HCT116 (cell line): ENCODE measurements at regions not wholly inside any gene's neighbourhood (a gene's known extent, or its start where the extent isn't known, plus 50 kb on each side); places are given as distances from the start of the nearest gene placed in this dataset.

Experiments used
- ATAC-seq: fragments of 200-7000 bp; cut with Tn5 transposase; 2 replicates; pipeline ENCODE4 v1.9.1; 2020; ENCODE audit warnings: mild to moderate bottlenecking, moderate library complexity
- BruUV-seq: library from RNA; stranded (reverse); fragments of 400-500 nt; replicated peaks from 2 replicates; lab custom pipeline; 2021; lab: Mats Ljungman, UMichigan
- CTCF ChIA-PET: fragments of 300-600 bp; sonication (Branson Sonifier 250); formaldehyde crosslinking; loops from one replicate; lab custom pipeline; 2021; ENCODE audit warnings: antibody characterized with exemption; lab: Charles Lee
- POLR2A ChIA-PET: fragments of 300-600, 350-600 bp; sonication (Branson Sonifier 250); formaldehyde crosslinking; loops from one replicate; lab custom pipeline; 2021; ENCODE audit warnings: antibody characterized with exemption; lab: Charles Lee
- RAD21 ChIA-PET, 2 experiments: fragments of 300-600 bp; sonication (Branson Sonifier 250); formaldehyde crosslinking; loops; one replicate each; lab custom pipeline; 2023; ENCODE audit warnings: low total read pairs in 2 of 2; ENCODE audit not compliant: uncharacterized antibody in 2 of 2, unreplicated experiment in 2 of 2, low non-redundant PET in 1 of 2; lab: Charles Lee
- DNase-seq: peaks from one replicate; pipeline ENCODE4 v3.0.0-alpha.2; 2010; ENCODE audit warnings: low read depth, low spot score
- H2AFZ ChIP-seq: fragments of 200-600 bp; shearing (Covaris generic), sonication (generic); 2 replicates; pipeline ENCODE4 v1.6.1; 2017; ENCODE audit warnings: low read depth, mixed run types, mixed read lengths, antibody characterized with exemption, low read length; ENCODE audit not compliant: poor library complexity, severe bottlenecking
- H3K27ac ChIP-seq: 2 replicates; pipeline ENCODE4 v1.5.1; 2012; ENCODE audit warnings: low read depth, low read length
- H3K27me3 ChIP-seq: fragments of 200-600 bp; sonication (generic); 2 replicates; pipeline ENCODE4 v1.6.1; 2016; ENCODE audit warnings: mixed run types, low read length, mixed read lengths; ENCODE audit not compliant: insufficient read depth
- H3K36me3 ChIP-seq, 2 experiments: fragments of 200-500 bp in 1 of 2; fragments of 200-600 bp in 1 of 2; sonication (Bioruptor generic) in 1 of 2; sonication (generic) in 1 of 2; 2 replicates each; pipeline versions ENCODE4 v1.5.1 to v1.6.1; 2014 to 2016; ENCODE audit warnings: low read length in 2 of 2, inconsistent platforms in 1 of 2, mixed read lengths in 1 of 2, mixed run types in 1 of 2; ENCODE audit not compliant: insufficient read depth in 2 of 2, control insufficient read depth in 1 of 2
- H3K4me1 ChIP-seq, 2 experiments: fragments of 200-600 bp in 1 of 2; sonication (generic) in 1 of 2; 2 replicates each; pipeline versions ENCODE4 v1.5.1 to v1.6.1; 2012 to 2017; ENCODE audit warnings: low read length in 2 of 2, inconsistent platforms in 1 of 2, mild to moderate bottlenecking in 1 of 2, mixed read lengths in 1 of 2, mixed run types in 1 of 2, moderate library complexity in 1 of 2; ENCODE audit not compliant: insufficient read depth in 2 of 2, control insufficient read depth in 1 of 2
- H3K4me2 ChIP-seq: fragments of 200-600 bp; sonication (generic); 2 replicates; pipeline ENCODE4 v1.6.1; 2017; ENCODE audit warnings: mixed run types, low read length, mixed read lengths
- H3K4me3 ChIP-seq, 2 experiments: fragments of 200-600 bp in 1 of 2; sonication (generic) in 1 of 2; replicated peaks in 1 of 2; 2 replicates each; pipeline ENCODE4 v1.5.1; 2011 to 2016; ENCODE audit warnings: low read length in 2 of 2, control low read depth in 1 of 2, low read depth in 1 of 2, mild to moderate bottlenecking in 1 of 2, mixed read lengths in 1 of 2, mixed run types in 1 of 2
- H3K79me2 ChIP-seq: fragments of 200-600 bp; sonication (generic); 2 replicates; pipeline ENCODE4 v1.6.1; 2017; ENCODE audit warnings: mild to moderate bottlenecking, mixed run types, low read length, moderate library complexity, mixed read lengths; ENCODE audit not compliant: insufficient read depth
- H3K9ac ChIP-seq: fragments of 200-600 bp; sonication (generic); 2 replicates; pipeline ENCODE4 v1.6.1; 2016; ENCODE audit warnings: low read length, mixed read lengths
- H3K9me2 ChIP-seq: fragments of 200-600 bp; sonication (generic), shearing (Covaris generic); 2 replicates; pipeline ENCODE4 v1.6.1; 2017; ENCODE audit warnings: mixed run types, mild to moderate bottlenecking, moderate library complexity; ENCODE audit not compliant: insufficient read depth
- H3K9me3 ChIP-seq, 2 experiments: fragments of 200-500 bp in 1 of 2; fragments of 200-600 bp in 1 of 2; sonication (Bioruptor generic) in 1 of 2; sonication (generic) in 1 of 2; 2 replicates each; pipeline ENCODE4 v1.6.1; 2014 to 2017; ENCODE audit warnings: low read length in 2 of 2, mixed read lengths in 2 of 2, inconsistent platforms in 1 of 2, low read depth in 1 of 2, mild to moderate bottlenecking in 1 of 2, mixed run types in 1 of 2, moderate library complexity in 1 of 2; ENCODE audit not compliant: control insufficient read depth in 1 of 2, insufficient read depth in 1 of 2
- H4K20me1 ChIP-seq: fragments of 200-600 bp; sonication (generic), shearing (Covaris generic); 2 replicates; pipeline ENCODE4 v1.6.1; 2017; ENCODE audit warnings: mixed run types, mild to moderate bottlenecking, moderate library complexity; ENCODE audit not compliant: insufficient read depth
- ATF3 ChIP-seq: IDR thresholded peaks from 2 replicates; pipeline ENCODE4 v1.6.1; 2012
- CBX3 ChIP-seq: IDR thresholded peaks from 2 replicates; pipeline ENCODE4 v1.6.1; 2012; ENCODE audit warnings: low read depth
- CEBPB ChIP-seq: IDR thresholded peaks from 2 replicates; pipeline ENCODE4 v1.6.1; 2012; ENCODE audit warnings: low read depth
- CTCF ChIP-seq, 3 experiments: fragments of 200-600 bp in 1 of 3; sonication (generic) in 1 of 3; IDR thresholded peaks in 2 of 3; conservative IDR thresholded peaks in 1 of 3; 2 replicates each; pipeline ENCODE4 v1.5.1; 2012 to 2017; ENCODE audit warnings: low read depth in 2 of 3, low read length in 2 of 3, antibody characterized with exemption in 1 of 3, borderline replicate concordance in 1 of 3, control low read depth in 1 of 3, mild to moderate bottlenecking in 1 of 3, mixed read lengths in 1 of 3, mixed run types in 1 of 3, moderate library complexity in 1 of 3; ENCODE audit not compliant: insufficient read depth in 1 of 3
- EGR1 ChIP-seq: IDR thresholded peaks from 2 replicates; pipeline ENCODE4 v1.6.1; 2012; ENCODE audit warnings: low read depth
- EZH2phosphoT487 ChIP-seq: fragments of 200-600 bp; IDR thresholded peaks from 2 replicates; pipeline ENCODE4 v1.6.1; 2018; ENCODE audit warnings: antibody characterized with exemption, borderline replicate concordance
- MAX ChIP-seq: IDR thresholded peaks from 2 replicates; pipeline ENCODE4 v1.6.1; 2012
- POLR2A ChIP-seq: IDR thresholded peaks from 2 replicates; pipeline ENCODE4 v1.7.0; 2011; ENCODE audit warnings: borderline replicate concordance; ENCODE audit not compliant: insufficient read depth, insufficient read length; ENCODE audit errors: extremely low read depth
- POLR2AphosphoS5 ChIP-seq: IDR thresholded peaks from 2 replicates; pipeline ENCODE4 v1.6.1; 2011; ENCODE audit warnings: mild to moderate bottlenecking, low read depth, low read length, moderate library complexity
- REST ChIP-seq: IDR thresholded peaks from 2 replicates; pipeline ENCODE4 v1.6.1; 2012; ENCODE audit warnings: low read depth
- ZBTB33 ChIP-seq: IDR thresholded peaks from 2 replicates; pipeline ENCODE4 v1.6.1; 2011; ENCODE audit warnings: mild to moderate bottlenecking, low read length, moderate library complexity; ENCODE audit not compliant: insufficient replicate concordance; ENCODE audit errors: extremely low read depth
- ZFX ChIP-seq: fragments of 450-650 bp; IDR thresholded peaks from 2 replicates; pipeline ENCODE4 v1.6.1; 2017
- ZNF274 ChIP-seq: fragments of 200-500 bp; sonication (Bioruptor generic); IDR thresholded peaks from 2 replicates; pipeline ENCODE4 v1.6.1; 2014; ENCODE audit warnings: mild to moderate bottlenecking, low read depth, low read length, inconsistent platforms
- intact Hi-C: fragments of 100-400 bp; cut with micrococcal nuclease; formaldehyde crosslinking; loops from 2 replicates; pipeline ENCODE4 v1.10.0; 2022

- no TSS peak for BruUV-seq
- Histone ChIP-seq H3K27me3 (0 out of 2 replicates have a peak, but pooled peaks cover 13% of the 10 kb centered on the region), H4K20me1 (no peaks in the 10 kb centered on the region), H3K4me2 (no peak overlapping the region), H3K4me3 (no peak overlapping the region), H2AFZ (no peak overlapping the region), H3K9ac (no peak overlapping the region), H3K4me1 (no peaks in the 10 kb centered on the region), H3K9me2 (no peaks in the 10 kb centered on the region), H3K36me3 (no peaks in the 10 kb centered on the region), H3K79me2 (no peaks in the 10 kb centered on the region), H3K27ac (no peak overlapping the region), H3K9me3 (no peaks in the 10 kb centered on the region)
- no peak for DNase-seq
- ChIA-PET RAD21 (no interaction called here), POLR2A (no interaction called here), CTCF (no interaction called here)
- intact Hi-C loops = no loop called here
- TF ChIP-seq EGR1 = no peak
- TF ChIP-seq ATF3 = no peak
- no peak for TF ChIP-seq CEBPB
- no peak for TF ChIP-seq CTCF (IDR thresholded peaks at IDR 0.05 in 2 of 3, conservative IDR thresholded peaks at IDR 0.05 in 1 of 3; ENCODE audit: borderline replicate concordance in 1 of 3, insufficient read depth in 1 of 3, low read depth in 2 of 3, low read length in 2 of 3)
- TF ChIP-seq ZNF274 = no peak
- no peak for TF ChIP-seq POLR2A
- TF ChIP-seq ZBTB33 = no peak
- no peak for TF ChIP-seq POLR2AphosphoS5
- no peak for TF ChIP-seq MAX
- TF ChIP-seq REST = no peak
- TF ChIP-seq ZFX = no peak
- TF ChIP-seq EZH2phosphoT487 = no peak
- no peak for TF ChIP-seq CBX3
- no peak for ATAC-seq
These were observed 253.6 kb upstream of the XYLT1 start for GRCh38 chr16:17724242-17724898.
